ENCODE measurements at regions not wholly inside any gene's neighbourhood (a gene's known extent, or its start where the extent isn't known, plus 50 kb on each side); places are given as distances from the start of the nearest gene placed in this dataset.

DNA sequence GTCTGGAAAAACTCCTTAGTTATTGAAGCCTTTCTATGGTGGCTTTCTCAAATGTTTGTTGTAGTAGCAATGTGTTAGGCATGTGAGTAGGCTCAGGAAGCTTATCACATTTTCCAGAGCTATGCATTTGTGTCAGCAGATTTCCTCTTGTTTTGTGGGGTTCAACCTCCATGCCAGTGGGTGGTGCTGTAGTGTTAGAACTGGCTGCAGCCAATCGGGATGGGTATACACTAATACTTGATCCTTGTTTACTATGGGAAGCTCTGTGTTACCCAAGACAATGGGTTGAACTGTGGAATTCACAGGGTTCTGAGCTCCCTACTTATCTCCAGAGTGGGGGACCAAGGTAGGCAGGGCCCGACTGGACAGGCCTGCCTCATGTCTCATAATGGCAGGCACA is 348.5 kb upstream of the ADAMTS5 start:
- DNase-seq = no peak

DNA sequence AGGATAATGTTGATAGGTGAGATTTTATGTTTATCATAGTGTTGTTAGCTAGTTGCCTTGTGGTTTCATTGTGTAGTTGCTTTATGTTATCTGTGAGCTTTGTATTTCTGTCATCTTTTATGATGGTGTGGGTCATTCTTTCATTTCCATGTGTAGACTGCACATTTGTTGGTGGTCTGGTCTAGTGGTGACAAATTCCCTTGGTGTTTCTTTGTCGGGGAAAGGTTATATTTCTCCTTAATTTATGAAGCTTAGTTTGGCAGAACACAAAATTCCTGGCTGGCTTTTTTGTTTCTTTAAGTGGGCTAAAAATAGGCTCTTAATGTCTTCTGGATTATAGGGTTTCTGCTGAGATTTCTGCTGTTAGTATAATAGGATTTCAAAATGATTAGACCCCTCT is 347.2 kb upstream of the ADAMTS5 start:
- DNase-seq = no peak

DNA sequence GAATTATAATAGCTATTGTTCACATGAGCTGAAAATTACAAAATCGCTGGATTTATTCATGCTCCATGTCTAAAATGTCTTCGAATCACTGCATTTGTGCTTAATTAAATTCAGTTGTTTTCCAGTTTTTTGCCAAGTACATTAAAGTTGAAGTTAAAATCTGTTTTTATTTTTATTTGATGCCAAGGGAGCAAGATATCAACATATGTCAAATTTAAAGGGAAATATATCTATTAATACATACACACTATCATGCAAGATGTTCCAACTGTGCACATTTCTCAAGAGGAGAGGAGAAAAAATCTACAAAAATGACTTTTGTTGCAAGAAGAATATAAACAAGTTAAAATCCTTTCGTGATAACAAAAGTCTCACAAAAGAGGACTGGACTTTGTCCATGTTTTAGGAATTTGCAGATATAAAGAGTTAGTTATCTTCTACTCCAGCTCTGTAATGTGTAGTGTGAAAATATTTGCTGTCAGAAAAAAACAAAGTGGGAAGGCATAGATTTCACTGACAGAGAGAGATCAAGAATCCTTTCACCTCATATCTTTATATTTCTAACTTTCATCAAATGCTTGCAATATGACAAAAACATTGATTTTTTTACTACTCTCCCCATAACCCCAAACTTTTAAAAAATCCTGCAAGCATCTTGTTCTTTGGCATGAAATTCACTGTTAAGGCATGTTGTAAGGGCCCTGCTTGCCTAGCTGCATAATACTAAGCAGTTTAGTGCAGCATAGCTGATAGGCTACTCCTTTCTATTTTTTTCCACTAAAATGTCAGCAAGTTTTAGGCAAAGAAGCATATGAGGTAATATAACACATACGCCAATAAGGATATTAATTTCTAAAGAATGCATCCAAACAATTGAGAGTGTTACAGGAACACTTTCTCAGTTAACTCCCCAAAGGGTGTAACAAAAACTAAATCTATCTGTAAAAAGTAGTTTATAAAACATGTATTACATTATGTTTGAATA is 340.2 kb upstream of the ADAMTS5 start:
- no peak for DNase-seq

DNA sequence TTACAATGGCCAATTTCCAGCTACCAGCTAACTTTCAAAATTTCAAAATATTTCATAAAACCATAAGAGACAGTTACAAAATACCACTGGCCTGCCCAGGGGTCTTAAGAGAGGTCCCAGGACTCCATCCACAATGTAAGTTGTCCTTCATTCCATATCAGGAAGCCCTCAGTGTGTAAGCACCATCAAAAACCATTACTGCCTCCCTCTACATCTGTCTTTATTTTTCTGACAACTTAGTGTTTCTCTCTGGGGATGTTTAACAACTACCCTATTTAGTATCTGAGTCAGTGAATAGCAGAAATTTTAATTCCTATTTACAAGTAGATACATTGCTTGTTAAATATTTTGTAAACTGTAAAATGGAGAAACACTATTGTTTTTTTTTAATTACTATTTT is 339.3 kb upstream of the ADAMTS5 start:
- DNase-seq = no peak

DNA sequence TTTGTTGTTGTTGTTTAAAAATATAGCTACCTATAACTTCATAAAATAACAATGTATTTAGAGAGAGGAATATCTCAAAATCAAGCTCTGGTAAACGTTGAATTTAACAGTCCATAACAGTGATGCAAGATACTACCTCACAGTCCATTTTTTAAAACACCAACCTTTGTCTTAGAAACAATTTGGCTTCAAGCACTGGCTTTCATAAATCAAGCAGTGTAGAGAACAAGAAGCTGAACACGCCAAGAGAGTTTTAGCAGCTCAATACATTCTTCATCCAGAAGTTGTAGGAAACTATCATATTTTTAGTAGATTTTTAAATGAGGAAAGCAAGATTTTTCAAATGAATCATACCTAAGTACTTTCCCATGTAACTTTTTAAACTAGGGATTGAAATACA is 334.3 kb upstream of the ADAMTS5 start:
- no peak for DNase-seq

DNA sequence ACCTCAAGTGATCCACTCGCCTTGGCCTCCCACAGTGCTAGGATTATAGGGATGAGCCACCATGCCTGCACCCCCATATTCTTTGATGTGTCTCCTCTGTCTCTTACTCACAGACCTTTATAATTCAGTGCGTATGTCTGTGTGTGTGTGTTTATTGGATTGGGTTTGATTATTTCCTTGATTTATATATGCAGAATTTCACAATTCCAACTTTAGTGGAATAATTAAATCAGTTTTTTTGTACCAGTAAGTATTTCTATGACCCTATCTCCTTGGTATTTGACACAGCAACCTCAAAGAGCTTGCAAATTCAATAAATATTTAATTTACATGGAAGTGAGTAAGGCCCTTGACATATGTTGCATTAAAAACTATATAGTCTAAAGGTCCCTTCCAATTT is 333.9 kb upstream of the ADAMTS5 start:
- DNase-seq = no peak

DNA sequence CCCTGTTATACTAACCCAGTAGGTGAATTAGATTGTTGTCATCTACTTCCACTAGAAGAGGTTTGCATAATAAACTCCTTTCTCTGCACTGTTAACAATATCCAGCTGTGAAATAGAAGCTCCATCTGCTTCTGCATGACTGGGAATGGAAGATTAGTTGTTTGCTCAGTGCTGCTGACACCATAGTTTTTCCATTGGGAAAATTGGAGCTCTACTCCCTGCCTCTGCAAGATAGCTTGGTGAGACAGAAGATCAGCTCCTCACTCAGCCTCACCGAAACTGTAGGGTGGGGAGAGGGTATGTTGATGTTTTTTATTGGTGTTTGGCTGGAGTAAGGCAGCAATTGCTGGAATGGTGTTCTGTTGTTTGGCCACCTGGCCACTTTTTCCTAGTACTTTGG is 331.6 kb upstream of the ADAMTS5 start:
- no peak for DNase-seq

DNA sequence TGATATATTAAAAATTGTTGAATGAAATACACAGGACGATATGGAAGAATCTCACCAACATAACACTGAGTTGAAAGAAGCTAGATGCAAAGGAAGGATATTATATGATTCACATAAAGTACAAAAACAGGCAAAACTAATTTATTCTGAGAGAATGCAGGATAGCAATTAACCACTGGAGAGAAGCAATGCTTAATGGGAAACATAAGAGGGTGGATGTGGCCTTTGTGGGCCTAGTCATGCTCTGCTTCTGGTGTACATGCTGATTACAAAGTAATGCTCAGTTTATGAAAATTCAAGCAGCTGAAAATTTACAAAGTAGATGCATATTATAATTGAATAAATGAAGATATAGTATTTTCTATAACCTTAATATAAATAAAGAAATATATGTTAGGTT is 326.4 kb upstream of the ADAMTS5 start:
- no peak for DNase-seq

DNA sequence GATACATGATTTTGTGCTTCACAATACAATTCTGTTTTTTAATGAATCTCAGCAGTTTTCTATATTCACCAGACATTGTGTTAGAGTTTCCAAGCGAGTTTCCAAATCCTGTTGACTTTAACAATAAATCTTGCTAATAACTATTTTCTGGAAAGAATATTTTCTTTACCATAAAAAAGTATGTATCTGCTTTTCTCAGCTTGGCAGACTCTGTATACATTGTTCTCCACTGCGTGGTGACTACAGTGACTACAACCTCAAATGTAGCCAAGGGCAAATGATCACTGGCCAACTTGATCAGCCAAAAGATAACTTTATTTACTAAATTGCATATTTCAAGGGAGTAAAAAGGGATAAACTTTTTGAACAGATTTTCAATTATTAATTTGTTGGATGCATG is 325.9 kb upstream of the ADAMTS5 start:
- DNase-seq = no peak

DNA sequence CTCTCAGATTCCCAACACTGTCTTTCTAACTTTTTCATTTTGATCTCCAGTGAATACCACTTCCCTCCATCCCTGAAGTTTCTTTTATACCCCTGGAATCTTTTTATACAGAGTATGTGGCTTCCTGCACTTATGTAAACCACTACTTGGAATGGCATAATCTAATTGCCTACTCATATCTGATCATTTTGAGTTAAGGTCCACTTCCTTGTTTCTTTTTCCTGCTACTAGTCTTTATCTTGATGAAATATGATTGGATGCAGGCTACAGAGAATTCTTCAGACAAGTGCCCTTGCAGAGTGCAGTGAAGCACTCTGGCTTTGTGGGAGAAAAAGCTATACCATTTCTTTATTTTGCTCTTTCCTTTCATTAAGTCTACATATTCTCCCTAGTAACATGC is 325.3 kb upstream of the ADAMTS5 start:
- DNase-seq = no peak

DNA sequence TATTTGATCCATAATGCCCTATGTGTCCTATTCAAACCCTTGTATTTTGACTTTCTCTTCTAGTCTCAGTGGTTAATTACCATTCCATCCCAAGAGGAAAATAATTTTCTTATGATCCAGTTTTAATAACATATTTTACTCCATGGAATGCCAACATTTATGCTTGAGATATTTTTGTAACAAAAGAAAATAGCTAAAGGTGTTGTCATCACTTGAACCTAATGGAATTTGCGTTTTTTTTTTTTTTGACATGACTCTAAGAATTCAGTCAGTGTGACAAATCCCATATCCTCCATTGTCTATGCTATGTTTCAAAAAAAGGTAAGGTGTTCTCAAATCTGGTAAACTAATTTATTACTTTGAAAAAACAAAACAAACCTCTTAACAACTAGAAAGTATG is 324.1 kb upstream of the ADAMTS5 start:
- no peak for DNase-seq

DNA sequence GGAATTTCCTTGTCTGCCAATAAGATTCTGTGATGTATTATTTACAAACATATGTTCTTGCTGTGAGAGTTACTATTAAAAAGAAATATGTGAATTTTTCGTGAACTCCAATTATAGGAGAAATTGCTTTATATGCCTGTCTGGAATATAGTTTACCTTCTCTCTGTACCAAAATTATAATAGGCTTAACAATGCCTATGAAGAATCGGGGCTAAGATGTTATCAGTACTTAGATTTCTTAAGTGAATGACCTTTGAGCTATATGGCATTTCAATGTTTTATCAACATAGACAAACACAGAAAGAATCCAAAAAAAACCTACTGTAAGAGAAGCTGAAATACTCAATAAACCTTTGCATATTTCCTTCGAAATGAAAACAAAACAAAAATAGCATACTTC is 323.1 kb upstream of the ADAMTS5 start:
- DNase-seq = no peak

DNA sequence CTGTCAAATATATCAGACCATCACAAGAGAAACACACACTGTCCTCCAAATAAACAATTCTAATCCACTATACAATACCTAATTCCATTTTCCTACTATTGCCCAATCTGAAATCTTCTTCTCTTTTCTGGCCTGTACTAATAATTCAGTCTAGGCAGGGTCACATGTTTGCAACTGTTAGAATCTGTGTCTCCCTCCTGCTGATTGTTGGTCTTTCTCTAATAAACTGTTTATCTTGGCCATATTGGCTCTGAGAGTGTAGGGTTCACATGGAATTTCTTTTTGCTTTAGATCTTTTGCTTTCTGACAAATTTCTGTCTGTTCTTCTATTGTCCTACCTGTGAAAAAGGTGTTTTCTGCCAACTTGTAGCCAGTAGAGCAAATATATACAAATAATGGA is 319.9 kb upstream of the ADAMTS5 start:
- no peak for DNase-seq

DNA sequence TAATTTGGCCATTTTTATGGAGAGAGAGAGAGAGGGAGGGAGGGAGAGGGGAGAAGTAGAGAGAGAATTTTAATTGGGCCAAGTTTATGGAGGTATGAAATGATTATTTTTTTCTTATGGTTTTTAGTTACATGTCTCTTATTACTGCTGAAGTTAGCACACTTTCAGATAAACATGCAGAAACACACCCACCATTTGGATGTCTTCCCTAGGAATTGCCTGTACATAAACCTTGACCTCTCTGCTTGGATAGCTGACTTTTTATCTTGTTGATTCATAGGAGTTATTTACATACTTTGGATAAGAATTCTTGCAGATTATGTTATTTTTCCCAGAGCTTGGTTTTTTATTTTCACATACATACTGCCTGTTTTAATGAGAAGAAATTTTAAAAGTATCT is 310.2 kb upstream of the ADAMTS5 start:
- no peak for DNase-seq

DNA sequence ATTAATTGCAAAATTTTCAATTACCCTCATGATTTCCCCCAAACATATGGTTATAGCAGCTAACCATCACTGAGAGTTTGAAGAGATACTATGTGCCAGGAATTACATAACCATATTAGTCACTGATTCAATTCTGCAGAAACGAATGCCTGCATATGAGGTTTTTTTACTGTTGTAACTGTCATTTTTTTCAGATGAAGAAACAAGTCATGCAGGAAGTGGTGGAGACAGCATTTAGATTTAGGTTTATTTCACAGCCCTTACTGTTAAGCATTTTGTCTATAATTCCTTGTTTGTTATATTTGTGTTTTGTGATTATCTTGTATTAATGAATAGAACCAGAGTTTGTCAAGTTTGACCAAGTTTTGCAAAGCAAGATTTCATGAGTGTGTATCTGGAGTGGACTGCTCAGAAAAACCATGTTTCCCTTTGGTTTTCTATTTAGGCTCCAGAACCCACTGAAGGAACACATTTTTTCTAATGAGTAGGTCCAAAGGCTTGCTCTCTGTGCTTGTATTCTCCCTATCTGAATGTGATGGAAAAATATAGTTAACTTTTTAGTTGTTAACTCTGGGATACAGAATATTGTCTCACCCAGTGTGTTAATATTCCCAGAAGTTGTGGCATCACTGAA is 308.5 kb upstream of the ADAMTS5 start:
- DNase-seq = no peak

DNA sequence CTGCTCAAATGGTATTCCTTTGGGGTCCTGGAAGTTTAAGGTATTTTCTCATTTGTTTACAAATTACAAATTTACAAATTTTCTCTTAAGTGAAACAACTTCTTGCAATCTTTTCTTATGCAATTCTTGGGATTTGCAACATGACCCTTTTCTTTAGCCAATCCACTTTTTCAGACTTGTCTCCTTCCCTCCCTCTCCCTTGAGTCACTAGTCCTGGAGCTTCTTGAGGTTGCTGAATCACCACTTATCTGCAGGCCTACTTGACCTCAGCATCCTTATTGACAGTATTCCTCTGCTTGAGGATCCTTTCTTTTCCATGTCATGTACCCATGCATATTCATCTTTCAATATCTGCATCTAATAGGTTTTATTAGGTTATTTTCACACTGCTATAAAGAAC is 302.8 kb upstream of the ADAMTS5 start:
- DNase-seq = no peak

DNA sequence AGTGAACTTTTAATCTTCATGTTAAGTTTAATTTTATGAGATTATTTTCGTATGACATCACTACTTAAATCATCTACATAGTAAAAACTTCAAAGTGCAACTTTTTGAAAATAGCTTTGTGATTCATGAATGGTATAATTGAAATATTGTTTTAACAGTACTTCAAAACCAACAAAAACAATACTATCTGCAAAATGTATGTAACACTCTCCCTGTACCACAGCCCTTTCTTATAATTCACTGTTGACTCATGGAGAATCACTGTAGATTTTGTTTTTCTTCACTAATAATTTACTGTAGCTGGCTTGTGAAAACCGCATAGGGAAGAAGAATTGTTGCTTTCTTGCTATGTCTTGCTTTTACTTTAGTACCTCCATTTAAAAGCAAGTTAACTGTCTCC is 301.4 kb upstream of the ADAMTS5 start:
- no peak for DNase-seq

DNA sequence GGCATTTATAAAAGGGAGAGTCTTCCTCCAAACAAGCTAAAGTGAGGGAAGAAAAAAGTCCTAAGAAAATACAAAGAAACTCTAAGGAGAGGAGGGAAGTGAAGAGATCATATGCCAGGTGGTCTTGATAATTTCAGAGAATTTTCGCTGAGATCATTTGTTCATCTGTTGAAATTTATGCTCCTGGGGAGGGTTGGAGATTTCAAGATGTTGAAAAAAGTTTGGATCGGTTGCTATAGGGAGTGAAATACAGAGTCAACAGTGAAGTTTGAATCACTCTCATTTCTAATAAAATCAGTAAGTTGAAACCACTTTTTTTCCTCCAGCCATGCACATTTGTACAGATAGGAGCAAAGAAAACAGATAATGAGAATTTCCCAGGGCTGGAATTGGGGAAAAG is 299.1 kb upstream of the ADAMTS5 start:
- DNase-seq = no peak

DNA sequence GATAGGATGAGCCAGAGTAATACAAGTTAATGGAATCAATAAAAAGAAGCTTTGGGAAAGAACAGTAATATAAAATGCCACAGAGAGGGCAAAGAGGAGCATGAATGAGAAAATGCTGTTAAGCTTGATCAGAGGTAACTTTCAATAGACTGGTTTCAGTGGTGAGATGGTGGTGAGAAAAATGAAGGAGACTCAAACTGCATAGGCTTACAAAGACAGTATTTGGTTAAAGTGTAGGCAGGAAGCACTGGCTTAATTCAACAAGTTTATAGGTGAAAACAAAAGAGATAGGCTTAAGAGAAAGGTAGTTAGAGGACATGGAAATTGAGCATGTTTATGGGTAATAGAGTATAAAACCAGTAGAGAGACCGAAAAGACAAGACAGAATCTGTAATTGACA is 298.6 kb upstream of the ADAMTS5 start:
- no peak for DNase-seq

DNA sequence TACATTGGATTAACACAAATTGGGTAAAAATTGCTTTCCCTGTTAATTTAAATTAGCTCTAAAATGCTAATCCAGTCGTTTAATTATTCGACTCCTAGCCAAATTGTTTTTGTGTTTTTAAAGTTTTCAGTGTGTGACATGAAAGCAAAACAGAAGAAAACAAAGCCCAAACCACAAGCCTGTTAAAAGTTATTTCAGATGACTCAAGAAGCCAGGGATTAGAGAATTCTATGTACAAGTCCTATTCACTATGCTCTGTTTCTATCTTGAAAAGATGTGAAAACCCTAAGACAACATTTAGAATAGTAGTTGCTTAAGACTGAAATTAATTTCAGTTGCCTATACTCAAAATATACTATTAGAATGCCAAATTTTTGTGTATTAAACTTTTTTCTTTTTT is 294.8 kb upstream of the ADAMTS5 start:
- no peak for DNase-seq

DNA sequence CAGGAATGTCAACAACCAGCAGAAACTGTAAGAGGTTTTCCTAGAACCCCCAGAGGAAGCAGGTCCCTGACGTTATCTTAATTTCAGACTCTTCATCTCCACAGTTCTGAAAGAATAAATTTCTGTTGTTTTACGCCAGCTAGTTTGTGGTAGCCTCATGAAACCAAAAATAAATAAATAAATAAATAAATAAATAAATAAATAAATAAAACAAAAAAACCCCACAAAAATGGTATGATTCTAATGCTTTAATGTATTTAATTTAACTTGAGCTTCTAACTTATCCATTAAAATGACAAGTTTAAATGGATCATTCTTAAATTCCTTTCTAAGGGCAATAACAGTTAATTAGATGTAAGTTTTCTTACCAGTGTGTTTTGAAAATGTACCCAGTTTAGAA is 293.8 kb upstream of the ADAMTS5 start:
- no peak for DNase-seq

DNA sequence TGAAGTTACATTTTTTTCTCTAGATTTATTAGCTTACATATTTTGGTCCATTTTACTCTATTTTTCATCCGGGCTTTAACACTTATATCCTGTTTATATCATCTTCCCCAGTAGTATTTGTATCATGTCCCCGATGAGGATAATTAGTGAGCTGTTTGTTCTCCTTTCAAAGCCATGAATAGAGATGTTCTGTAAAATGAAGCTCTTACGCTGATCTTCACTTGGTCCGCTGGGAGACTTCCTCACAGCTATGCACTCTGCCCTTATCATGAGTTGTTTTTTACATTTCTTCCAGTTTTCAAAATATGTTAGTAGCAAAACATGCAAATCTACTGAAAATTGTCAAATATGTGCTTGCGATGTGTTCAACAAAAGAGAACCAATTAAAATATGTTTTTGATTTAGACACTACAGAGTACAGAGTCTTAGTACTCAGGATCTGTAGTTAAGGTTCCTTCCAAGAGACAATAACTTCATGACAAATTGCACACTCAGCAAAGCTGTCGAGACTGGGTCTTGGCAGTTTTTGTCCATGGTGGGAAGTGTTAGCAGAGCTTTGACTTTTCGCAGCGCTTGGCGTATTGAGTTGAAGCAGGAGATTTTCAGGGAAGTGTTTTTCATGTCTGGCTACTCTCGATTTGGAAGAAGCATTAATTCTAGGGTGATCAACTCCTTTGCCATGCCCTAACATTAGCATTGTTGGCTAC is 292.0 kb upstream of the ADAMTS5 start:
- no peak for DNase-seq

DNA sequence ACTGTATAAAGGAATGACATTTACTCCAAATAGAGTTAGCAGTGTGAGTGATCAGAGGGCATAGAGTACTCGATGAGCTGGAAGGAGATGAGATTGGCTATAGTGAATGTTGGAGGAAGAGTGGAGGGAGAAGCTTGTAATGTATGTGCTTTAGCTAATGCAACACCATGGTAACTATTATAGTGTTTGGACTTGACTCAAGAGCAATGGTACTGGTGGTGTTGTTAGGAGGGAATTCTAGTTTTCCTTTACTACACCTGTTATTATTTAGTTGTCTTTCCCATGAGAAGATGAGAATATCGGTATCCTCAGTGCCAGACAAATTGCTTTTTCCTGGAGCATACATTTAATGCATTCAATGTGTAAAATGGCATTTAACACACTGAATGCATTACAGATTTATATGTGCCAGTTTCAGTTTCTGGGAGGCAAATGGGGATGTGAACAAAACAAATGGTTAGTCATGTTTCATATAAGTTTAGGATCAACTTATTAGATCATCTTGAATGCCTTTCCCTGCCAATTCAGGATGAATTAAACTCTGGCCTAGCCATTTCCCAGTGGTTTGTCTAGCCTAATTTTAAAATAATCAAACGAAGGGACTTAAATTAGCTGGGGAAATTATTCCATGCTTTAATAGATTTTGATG is 291.1 kb upstream of the ADAMTS5 start:
- DNase-seq = no peak
